ENCODE measurements at regions not wholly inside any gene's neighbourhood (a gene's known extent, or its start where the extent isn't known, plus 50 kb on each side); places are given as distances from the start of the nearest gene placed in this dataset.
A peak's percentile ranks its signal among the peaks of the same experiment; 100 is the strongest.

DNA sequence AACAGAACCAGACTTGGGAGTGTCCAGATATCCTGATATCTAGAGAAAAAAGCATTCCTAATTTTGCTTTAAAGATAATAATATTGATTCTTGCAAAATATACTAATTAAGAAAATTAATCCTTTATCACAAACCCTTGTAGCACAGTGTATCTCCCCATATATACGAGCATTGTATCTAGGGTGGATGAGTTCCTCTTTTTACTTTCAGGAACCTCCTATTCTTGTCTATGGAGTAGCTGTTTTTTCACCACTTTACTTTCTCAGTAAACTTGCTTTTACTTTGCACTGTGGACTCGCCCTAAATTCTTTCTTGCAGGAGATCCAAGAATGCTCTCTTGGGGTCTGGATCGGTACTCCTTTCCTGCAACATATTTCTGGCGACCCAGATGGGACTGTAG lies 103.9 kb downstream of the GLUD2 start:
- no peak overlapping the region for H3K4me3 ChIP-seq
- RAD21 ChIA-PET (ENCODE audit: unreplicated experiment): interaction anchor here (2.5 kb wide), 1 partner anchor 9 kb away, joined by 6 read pairs; no protein-coding TSS in a partner anchor
- FAIRE-seq (no peak), DNase-seq (ENCODE audit: low read depth, low spot score) (no peak), ATAC-seq (peak; percentile 90)
- H3K36me3 ChIP-seq (ENCODE audit: control insufficient read depth in 2 of 2, insufficient read depth in 2 of 2, low read length in 1 of 2): no peaks in the 10 kb centered on the region
- no peak overlapping the region for H3K4me2 ChIP-seq (ENCODE audit: control insufficient read depth, insufficient read depth)
- no peaks in the 10 kb centered on the region for H3K27me3 ChIP-seq (replicated peaks in 1 of 2; ENCODE audit: control insufficient read depth in 2 of 2, insufficient read depth in 2 of 2, low read length in 1 of 2)
- no peaks in the 10 kb centered on the region; the same call in 2 of the 3 replicates for H3K9me3 ChIP-seq (replicated peaks; ENCODE audit: control insufficient read depth, insufficient read depth, low read length)
- WGBS (ENCODE audit: insufficient coverage, insufficient replicate concordance, low lambda C conversion rate, missing lambda C conversion rate): 38% methylated on average over 4 of the region's 4 CpGs
- no peak overlapping the region for H3K27ac ChIP-seq (ENCODE audit: control insufficient read depth, insufficient read depth)
- intact Hi-C loops (cut with micrococcal nuclease; ENCODE audit: unreplicated experiment) (no loop called here), in situ Hi-C loops (cut with MboI) (no loop called here)
- CTCF ChIA-PET: no interaction called here
- no peaks in the 10 kb centered on the region for H4K20me1 ChIP-seq (ENCODE audit: control insufficient read depth, insufficient read depth)
- no peaks in the 10 kb centered on the region for H3K79me2 ChIP-seq (ENCODE audit: control insufficient read depth, insufficient read depth, low read length)
- no peak overlapping the region for H3K9ac ChIP-seq (ENCODE audit: control insufficient read depth, insufficient read depth, low read length)
- SMC1A ChIA-PET (ENCODE audit: uncharacterized antibody, unreplicated experiment): interaction anchor here (2.1 to 2.3 kb wide), 2 partner anchors 9 to 20 kb away, joined by 5 to 10 read pairs; no protein-coding TSS in a partner anchor
- POLR2A ChIA-PET: no interaction called here
- no TSS peak for BruUV-seq (replicated peaks)
- no peaks in the 10 kb centered on the region for H3K4me1 ChIP-seq (ENCODE audit: control insufficient read depth, insufficient read depth, low read length)
- no peak for TF ChIP-seq RB1 (IDR thresholded peaks at IDR 0.05; ENCODE audit: borderline replicate concordance)
- TF ChIP-seq SPI1 (IDR thresholded peaks at IDR 0.05; ENCODE audit: borderline replicate concordance, insufficient read depth, low read depth, low read length): peak; percentile 85
- no peak overlapping the region for H2AFZ ChIP-seq (ENCODE audit: control insufficient read depth, low read depth, low read length)

GRCh38 chrX:121154858-121155404 lies 107.5 kb downstream of the GLUD2 start:
- in situ Hi-C loops (cut with MboI): no loop called here
- H3K27me3 ChIP-seq (replicated peaks in 1 of 2; ENCODE audit: control insufficient read depth in 2 of 2, insufficient read depth in 2 of 2, low read length in 1 of 2): no peaks in the 10 kb centered on the region
- no peaks in the 10 kb centered on the region for H3K79me2 ChIP-seq (ENCODE audit: control insufficient read depth, insufficient read depth, low read length)
- no TSS peak for BruUV-seq (replicated peaks)
- no peaks in the 10 kb centered on the region for H4K20me1 ChIP-seq (ENCODE audit: control insufficient read depth, insufficient read depth)
- DNase-seq (ENCODE audit: low read depth, low spot score) (no peak), FAIRE-seq (no peak), ATAC-seq (no peak)
- H3K4me3 ChIP-seq: no peak overlapping the region
- 57% methylated on average over 13 of the region's 13 CpGs for WGBS (ENCODE audit: insufficient coverage, insufficient replicate concordance, low lambda C conversion rate, missing lambda C conversion rate)
- H3K9ac ChIP-seq (ENCODE audit: control insufficient read depth, insufficient read depth, low read length): no peak overlapping the region
- SMC1A ChIA-PET (ENCODE audit: uncharacterized antibody, unreplicated experiment): interaction anchor here (1.4 kb wide), 1 partner anchor 10 kb away, joined by 3 read pairs; no protein-coding TSS in a partner anchor
- H3K4me1 ChIP-seq (ENCODE audit: control insufficient read depth, insufficient read depth, low read length): no peaks in the 10 kb centered on the region
- CTCF ChIA-PET: no interaction called here
- RAD21 ChIA-PET (ENCODE audit: unreplicated experiment): no interaction called here
- POLR2A ChIA-PET: no interaction called here
- no peaks in the 10 kb centered on the region; the same call in 2 of the 3 replicates for H3K9me3 ChIP-seq (replicated peaks; ENCODE audit: control insufficient read depth, insufficient read depth, low read length)
- H3K4me2 ChIP-seq (ENCODE audit: control insufficient read depth, insufficient read depth): no peak overlapping the region
- no peak overlapping the region for H3K27ac ChIP-seq (ENCODE audit: control insufficient read depth, insufficient read depth)
- intact Hi-C loops (cut with micrococcal nuclease; ENCODE audit: unreplicated experiment): no loop called here
- no peaks in the 10 kb centered on the region for H3K36me3 ChIP-seq (ENCODE audit: control insufficient read depth in 2 of 2, insufficient read depth in 2 of 2, low read length in 1 of 2)
- no peak overlapping the region for H2AFZ ChIP-seq (ENCODE audit: control insufficient read depth, low read depth, low read length)
- TF ChIP-seq SMAD5 (IDR thresholded peaks at IDR 0.05; ENCODE audit: low read depth): no peak
- no peak for TF ChIP-seq TCF12 (IDR thresholded peaks at IDR 0.05; ENCODE audit: low read depth, low read length)
- TF ChIP-seq, protein P1, sequence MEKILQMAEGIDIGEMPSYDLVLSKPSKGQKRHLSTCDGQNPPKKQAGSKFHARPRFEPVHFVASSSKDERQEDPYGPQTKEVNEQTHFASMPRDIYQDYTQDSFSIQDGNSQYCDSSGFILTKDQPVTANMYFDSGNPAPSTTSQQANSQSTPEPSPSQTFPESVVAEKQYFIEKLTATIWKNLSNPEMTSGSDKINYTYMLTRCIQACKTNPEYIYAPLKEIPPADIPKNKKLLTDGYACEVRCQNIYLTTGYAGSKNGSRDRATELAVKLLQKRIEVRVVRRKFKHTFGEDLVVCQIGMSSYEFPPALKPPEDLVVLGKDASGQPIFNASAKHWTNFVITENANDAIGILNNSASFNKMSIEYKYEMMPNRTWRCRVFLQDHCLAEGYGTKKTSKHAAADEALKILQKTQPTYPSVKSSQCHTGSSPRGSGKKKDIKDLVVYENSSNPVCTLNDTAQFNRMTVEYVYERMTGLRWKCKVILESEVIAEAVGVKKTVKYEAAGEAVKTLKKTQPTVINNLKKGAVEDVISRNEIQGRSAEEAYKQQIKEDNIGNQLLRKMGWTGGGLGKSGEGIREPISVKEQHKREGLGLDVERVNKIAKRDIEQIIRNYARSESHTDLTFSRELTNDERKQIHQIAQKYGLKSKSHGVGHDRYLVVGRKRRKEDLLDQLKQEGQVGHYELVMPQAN (conservative IDR thresholded peaks at IDR 0.05): no peak
- TF ChIP-seq TCF7 (IDR thresholded peaks at IDR 0.05; ENCODE audit: borderline replicate concordance): no peak
- no peak for TF ChIP-seq CBFB (IDR thresholded peaks at IDR 0.05; ENCODE audit: low read depth)
- TF ChIP-seq BCL11A (IDR thresholded peaks at IDR 0.05; ENCODE audit: low read depth, low read length): no peak
- TF ChIP-seq, protein P2, sequence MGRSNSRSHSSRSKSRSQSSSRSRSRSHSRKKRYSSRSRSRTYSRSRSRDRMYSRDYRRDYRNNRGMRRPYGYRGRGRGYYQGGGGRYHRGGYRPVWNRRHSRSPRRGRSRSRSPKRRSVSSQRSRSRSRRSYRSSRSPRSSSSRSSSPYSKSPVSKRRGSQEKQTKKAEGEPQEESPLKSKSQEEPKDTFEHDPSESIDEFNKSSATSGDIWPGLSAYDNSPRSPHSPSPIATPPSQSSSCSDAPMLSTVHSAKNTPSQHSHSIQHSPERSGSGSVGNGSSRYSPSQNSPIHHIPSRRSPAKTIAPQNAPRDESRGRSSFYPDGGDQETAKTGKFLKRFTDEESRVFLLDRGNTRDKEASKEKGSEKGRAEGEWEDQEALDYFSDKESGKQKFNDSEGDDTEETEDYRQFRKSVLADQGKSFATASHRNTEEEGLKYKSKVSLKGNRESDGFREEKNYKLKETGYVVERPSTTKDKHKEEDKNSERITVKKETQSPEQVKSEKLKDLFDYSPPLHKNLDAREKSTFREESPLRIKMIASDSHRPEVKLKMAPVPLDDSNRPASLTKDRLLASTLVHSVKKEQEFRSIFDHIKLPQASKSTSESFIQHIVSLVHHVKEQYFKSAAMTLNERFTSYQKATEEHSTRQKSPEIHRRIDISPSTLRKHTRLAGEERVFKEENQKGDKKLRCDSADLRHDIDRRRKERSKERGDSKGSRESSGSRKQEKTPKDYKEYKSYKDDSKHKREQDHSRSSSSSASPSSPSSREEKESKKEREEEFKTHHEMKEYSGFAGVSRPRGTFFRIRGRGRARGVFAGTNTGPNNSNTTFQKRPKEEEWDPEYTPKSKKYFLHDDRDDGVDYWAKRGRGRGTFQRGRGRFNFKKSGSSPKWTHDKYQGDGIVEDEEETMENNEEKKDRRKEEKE (IDR thresholded peaks at IDR 0.05): no peak

All from GM12878 (cell line).